SU-DHL-6 (cell line): ENCODE measurements at regions not wholly inside any gene's neighbourhood (a gene's known extent, or its start where the extent isn't known, plus 50 kb on each side); places are given as distances from the start of the nearest gene placed in this dataset.

Experiments used
- H2AFZ ChIP-seq: fragments of 200-600 bp; sonication (generic); 2 replicates; pipeline ENCODE4 v1.6.1; 2014; ENCODE audit warnings: low read depth, mild to moderate bottlenecking, moderate library complexity, mixed read lengths, antibody characterized with exemption, low read length; ENCODE audit not compliant: severe bottlenecking
- H3F3A ChIP-seq: fragments of 200-600 bp; shearing (Covaris generic); 2 replicates; pipeline ENCODE4 v1.6.0; 2016; ENCODE audit warnings: antibody characterized with exemption, mild to moderate bottlenecking; ENCODE audit not compliant: insufficient read depth
- H3K27ac ChIP-seq: fragments of 200-600 bp; sonication (generic); 2 replicates; pipeline ENCODE4 v1.5.1; 2016; ENCODE audit warnings: low read depth, mild to moderate bottlenecking, low read length, moderate library complexity, mixed read lengths
- H3K27me3 ChIP-seq: fragments of 200-600 bp; sonication (generic), shearing (Covaris generic); 2 replicates; pipeline ENCODE4 v1.6.0; 2014; ENCODE audit warnings: mild to moderate bottlenecking, low read length
- H3K36me3 ChIP-seq: fragments of 200-600 bp; sonication (generic); 2 replicates; pipeline ENCODE4 v1.6.1; 2014; ENCODE audit warnings: mild to moderate bottlenecking, low read length, mixed read lengths
- H3K4me2 ChIP-seq: fragments of 300-600, 200-600 bp; shearing (Covaris generic), sonication (generic); 2 replicates; pipeline ENCODE4 v1.6.0; 2014; ENCODE audit warnings: low read length, low read depth, mild to moderate bottlenecking; ENCODE audit not compliant: poor library complexity, severe bottlenecking
- H3K4me3 ChIP-seq: fragments of 200-600 bp; sonication (generic); 2 replicates; pipeline ENCODE4 v1.5.1; 2014; ENCODE audit warnings: antibody characterized with exemption, low read length, mild to moderate bottlenecking, mixed read lengths; ENCODE audit not compliant: insufficient read depth, poor library complexity, severe bottlenecking
- H3K79me2 ChIP-seq: fragments of 200-600 bp; sonication (generic); 2 replicates; pipeline ENCODE4 v1.6.1; 2014; ENCODE audit warnings: mild to moderate bottlenecking, low read length, moderate library complexity; ENCODE audit not compliant: insufficient read depth
- H3K9ac ChIP-seq: fragments of 200-600 bp; sonication (generic); 2 replicates; pipeline ENCODE4 v1.7.0; 2014; ENCODE audit warnings: mild to moderate bottlenecking, low read length
- H3K9me2 ChIP-seq: fragments of 200-600 bp; sonication (generic); replicated peaks from 2 replicates; pipeline ENCODE4 v1.6.1; 2014; ENCODE audit warnings: low read length; ENCODE audit not compliant: insufficient read depth
- H3K9me3 ChIP-seq: fragments of 200-600 bp; sonication (generic); 2 replicates; pipeline ENCODE4 v1.6.1; 2014; ENCODE audit warnings: low read length, mixed read lengths; ENCODE audit not compliant: insufficient read depth
- H4K20me1 ChIP-seq: fragments of 200-600 bp; sonication (generic); 2 replicates; pipeline ENCODE4 v1.6.1; 2014; ENCODE audit warnings: low read depth, mild to moderate bottlenecking, antibody characterized with exemption, low read length, moderate library complexity, mixed read lengths
- CTCF ChIP-seq: fragments of 200-600 bp; sonication (generic); IDR thresholded peaks from one replicate; pipeline ENCODE4 v1.5.1; 2017; ENCODE audit warnings: antibody characterized with exemption, mild to moderate bottlenecking, low read length, moderate library complexity; ENCODE audit not compliant: insufficient read depth, poor library complexity, severe bottlenecking
- EZH2phosphoT487 ChIP-seq: fragments of 200-600 bp; sonication (generic), shearing (Covaris generic); conservative IDR thresholded peaks from 2 replicates; pipeline ENCODE4 v1.6.1; 2018; ENCODE audit warnings: mild to moderate bottlenecking, antibody characterized with exemption, low read length, moderate library complexity, mixed read lengths

- no peaks in the 10 kb centered on the region for H3K79me2 ChIP-seq
- H3K36me3 ChIP-seq, result no peaks in the 10 kb centered on the region
- H3K4me3 ChIP-seq, result no peak overlapping the region
- H3K9ac ChIP-seq, result no peak overlapping the region
- H3K4me2 ChIP-seq, result no peak overlapping the region
- H2AFZ ChIP-seq, result no peak overlapping the region
- no peak overlapping the region for H3K27ac ChIP-seq
- TF ChIP-seq CTCF (no peak), EZH2phosphoT487 (no peak)
- no peaks in the 10 kb centered on the region for H3K9me3 ChIP-seq
- no peaks in the 10 kb centered on the region for H3K27me3 ChIP-seq
- no peaks in the 10 kb centered on the region for H4K20me1 ChIP-seq
- no peaks in the 10 kb centered on the region for H3K9me2 ChIP-seq
- no peaks in the 10 kb centered on the region for H3F3A ChIP-seq
Measured at GRCh38 chr18:10111191-10111590, 197.4 kb downstream of the VAPA start.

GRCh38 chr18:10111944-10112343 lies 198.1 kb downstream of the VAPA start:
- Histone ChIP-seq H3K4me2 (no peak overlapping the region), H3K27me3 (no peaks in the 10 kb centered on the region), H3K36me3 (no peaks in the 10 kb centered on the region), H3K9ac (no peak overlapping the region), H3F3A (no peaks in the 10 kb centered on the region), H3K79me2 (no peaks in the 10 kb centered on the region), H2AFZ (no peak overlapping the region), H4K20me1 (no peaks in the 10 kb centered on the region), H3K4me3 (no peak overlapping the region), H3K27ac (no peak overlapping the region), H3K9me3 (no peaks in the 10 kb centered on the region), H3K9me2 (no peaks in the 10 kb centered on the region)
- no peak for TF ChIP-seq EZH2phosphoT487
- TF ChIP-seq CTCF, result no peak

DNA sequence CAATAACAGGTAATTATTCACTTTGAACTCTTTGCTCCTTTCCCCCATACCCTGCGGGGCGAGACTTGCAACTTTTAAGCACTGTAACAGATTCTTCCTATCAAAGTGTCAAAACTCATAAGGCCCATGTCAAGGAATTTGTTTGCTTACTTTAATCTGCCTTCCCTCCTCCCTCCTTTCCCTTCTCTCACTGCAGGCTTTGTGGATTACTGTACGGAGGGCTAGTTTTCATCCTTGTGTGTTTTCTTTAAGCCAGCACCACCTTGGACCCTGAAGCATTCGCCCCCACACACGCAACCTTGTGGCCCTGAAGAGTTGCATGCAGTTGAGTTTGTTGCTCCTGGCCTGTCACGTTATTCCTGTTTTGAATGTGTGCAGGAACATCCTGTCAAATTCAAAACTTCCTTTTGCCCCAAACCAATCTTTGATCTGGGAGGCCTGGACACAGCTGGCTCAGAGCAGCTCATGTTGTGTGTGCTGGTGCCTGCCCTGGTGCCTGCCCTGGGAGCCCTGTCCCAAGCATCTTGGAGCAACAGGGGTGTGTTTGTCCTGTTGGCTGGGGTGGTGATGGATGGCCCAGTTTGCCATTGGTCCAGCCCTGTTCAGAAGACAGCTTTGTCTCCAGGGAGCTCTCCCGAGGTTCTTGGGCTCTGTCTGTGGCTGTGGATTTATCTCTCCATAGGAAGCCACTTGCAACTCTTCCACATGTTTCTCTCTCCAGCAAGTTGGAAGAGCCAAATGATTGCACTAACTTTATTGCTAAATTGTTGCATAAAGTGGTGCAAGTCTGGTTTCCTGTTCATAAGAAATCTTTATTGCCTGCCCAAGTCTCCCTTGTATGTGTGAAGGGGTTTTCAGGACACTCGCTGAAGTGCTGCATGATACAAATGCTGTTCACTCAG lies 199.6 kb downstream of the VAPA start:
- no peak overlapping the region for H3K9ac ChIP-seq
- no peaks in the 10 kb centered on the region for H3K9me2 ChIP-seq
- no peaks in the 10 kb centered on the region for H3K9me3 ChIP-seq
- H3K79me2 ChIP-seq, result no peaks in the 10 kb centered on the region
- TF ChIP-seq CTCF (no peak), EZH2phosphoT487 (no peak)
- H3K4me3 ChIP-seq, result no peak overlapping the region
- H3K27me3 ChIP-seq, result no peaks in the 10 kb centered on the region
- H3K4me2 ChIP-seq, result no peak overlapping the region
- no peaks in the 10 kb centered on the region for H3K36me3 ChIP-seq
- H3K27ac ChIP-seq, result no peak overlapping the region
- no peak overlapping the region for H2AFZ ChIP-seq
- H3F3A ChIP-seq, result no peaks in the 10 kb centered on the region
- H4K20me1 ChIP-seq, result no peaks in the 10 kb centered on the region
